ENCODE measurements at regions not wholly inside any gene's neighbourhood (a gene's known extent, or its start where the extent isn't known, plus 50 kb on each side); places are given as distances from the start of the nearest gene placed in this dataset.

GRCh38 chr5:8233479-8233878 lies 364.5 kb downstream of the MTRR start:
- TF ChIP-seq GLIS3 (CRISPR knock-in tag; IDR thresholded peaks at IDR 0.05) (no peak), ZFP3 (CRISPR knock-in tag; IDR thresholded peaks at IDR 0.05) (no peak), ISL1 (CRISPR knock-in tag; IDR thresholded peaks at IDR 0.05) (no peak), ZNF8 (CRISPR knock-in tag; IDR thresholded peaks at IDR 0.05) (no peak), TCF4 (CRISPR knock-in tag; IDR thresholded peaks at IDR 0.05; ENCODE audit: borderline replicate concordance) (no peak)

Data from SK-N-SH treated with all-trans-retinoic acid at 6 μM for 48 hours (cell line).